ENCODE measurements at regions not wholly inside any gene's neighbourhood (a gene's known extent, or its start where the extent isn't known, plus 50 kb on each side); places are given as distances from the start of the nearest gene placed in this dataset.
A peak's percentile ranks its signal among the peaks of the same experiment; 100 is the strongest.

- peak; percentile 30 for DNase-seq
Measured at GRCh38 chr5:82349652-82350051, 71.5 kb upstream of the RPS23 start.

DNA sequence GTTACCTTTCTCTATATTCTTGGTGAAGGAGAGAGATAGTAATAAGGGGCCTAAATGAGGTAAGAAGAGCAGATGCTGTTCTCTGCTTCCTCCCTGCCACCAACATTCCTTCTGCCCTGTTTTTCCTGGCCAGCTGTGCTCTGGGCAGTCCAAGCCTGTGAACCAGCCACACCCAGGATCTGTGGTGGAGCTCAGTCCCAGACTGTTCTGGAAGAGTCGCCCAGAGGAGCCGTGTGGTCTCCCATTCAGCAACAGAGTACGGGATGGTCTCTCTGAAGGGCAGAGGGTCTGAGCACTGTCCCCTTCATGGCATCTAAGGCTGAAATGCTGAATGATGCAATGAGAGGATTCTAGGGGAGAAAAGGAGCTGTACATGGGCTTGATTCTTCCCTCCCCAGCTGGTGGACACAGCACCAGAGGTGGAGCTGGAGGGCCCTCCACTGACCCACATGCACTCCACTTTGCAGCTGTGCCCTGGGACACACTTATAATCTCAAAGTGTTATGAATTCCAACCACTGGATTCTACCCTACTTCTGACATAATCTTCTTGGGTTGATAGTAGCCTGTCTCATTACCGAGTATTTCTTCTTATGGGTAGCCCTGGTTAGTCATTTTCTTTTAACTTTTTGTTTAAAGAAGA is 70.8 kb upstream of the RPS23 start:
- no peak for DNase-seq

GRCh38 chr5:82347201-82347865 is 69.2 kb upstream of the RPS23 start:
- no peak for DNase-seq

- no peak for DNase-seq
Measured at GRCh38 chr5:82346399-82347165, 68.4 kb upstream of the RPS23 start.

DNA sequence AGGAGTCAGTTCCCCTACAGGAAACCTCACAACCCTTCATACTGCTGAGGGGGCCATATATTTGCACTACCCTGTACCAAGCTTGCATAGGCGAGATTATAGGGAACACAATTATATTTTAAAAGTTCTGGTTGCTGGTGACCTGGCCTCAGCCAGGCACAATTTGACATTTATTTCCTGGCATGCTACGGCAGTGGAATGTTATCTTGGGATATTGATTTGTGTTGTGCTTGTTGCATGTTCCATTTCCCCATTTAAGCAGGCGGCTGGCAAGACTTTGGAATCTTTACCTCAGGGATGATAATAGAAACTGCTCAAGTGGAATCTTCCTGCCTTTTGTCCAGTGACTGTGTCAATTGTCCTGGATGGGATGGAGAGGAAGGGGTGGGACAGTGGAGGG is 67.0 kb upstream of the RPS23 start:
- DNase-seq = no peak

- DNase-seq = no peak
Measured at GRCh38 chr5:82341325-82341724, 63.2 kb upstream of the RPS23 start.

GRCh38 chr5:82340799-82341198 is 62.6 kb upstream of the RPS23 start:
- no peak for DNase-seq

GRCh38 chr5:82339792-82340191 is 61.6 kb upstream of the RPS23 start:
- no peak for DNase-seq

DNA sequence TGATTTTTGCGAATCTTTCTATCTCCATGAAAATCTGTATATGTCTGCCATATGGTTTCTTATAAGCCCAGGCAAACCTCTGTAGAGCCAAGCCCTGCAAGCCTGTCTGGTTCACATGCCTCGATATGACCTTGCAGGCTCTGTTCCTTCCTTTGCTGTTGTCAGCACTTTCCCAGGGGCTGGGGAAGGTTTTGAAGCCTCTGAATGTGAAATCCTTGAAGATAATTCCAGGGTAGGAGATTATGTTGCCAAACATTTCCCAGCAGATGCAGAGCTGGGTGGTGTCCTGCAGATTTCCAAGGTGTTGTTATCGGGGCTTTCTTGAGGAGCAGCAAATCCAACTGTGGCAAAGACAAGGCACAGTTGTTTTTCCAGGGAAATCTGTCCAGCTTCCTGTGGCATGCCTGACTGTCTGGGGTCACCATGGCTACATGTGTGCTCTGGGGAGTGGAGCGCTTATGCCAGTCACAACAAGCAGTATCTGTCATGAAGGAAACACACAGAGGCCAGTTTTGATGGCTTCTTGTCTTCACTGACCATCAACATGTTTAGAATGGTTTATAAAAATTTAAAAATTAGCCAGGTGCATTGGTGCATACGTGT is 60.7 kb upstream of the RPS23 start:
- DNase-seq = no peak

- no peak for DNase-seq
Measured at GRCh38 chr5:82336959-82337351, 58.8 kb upstream of the RPS23 start.

DNA sequence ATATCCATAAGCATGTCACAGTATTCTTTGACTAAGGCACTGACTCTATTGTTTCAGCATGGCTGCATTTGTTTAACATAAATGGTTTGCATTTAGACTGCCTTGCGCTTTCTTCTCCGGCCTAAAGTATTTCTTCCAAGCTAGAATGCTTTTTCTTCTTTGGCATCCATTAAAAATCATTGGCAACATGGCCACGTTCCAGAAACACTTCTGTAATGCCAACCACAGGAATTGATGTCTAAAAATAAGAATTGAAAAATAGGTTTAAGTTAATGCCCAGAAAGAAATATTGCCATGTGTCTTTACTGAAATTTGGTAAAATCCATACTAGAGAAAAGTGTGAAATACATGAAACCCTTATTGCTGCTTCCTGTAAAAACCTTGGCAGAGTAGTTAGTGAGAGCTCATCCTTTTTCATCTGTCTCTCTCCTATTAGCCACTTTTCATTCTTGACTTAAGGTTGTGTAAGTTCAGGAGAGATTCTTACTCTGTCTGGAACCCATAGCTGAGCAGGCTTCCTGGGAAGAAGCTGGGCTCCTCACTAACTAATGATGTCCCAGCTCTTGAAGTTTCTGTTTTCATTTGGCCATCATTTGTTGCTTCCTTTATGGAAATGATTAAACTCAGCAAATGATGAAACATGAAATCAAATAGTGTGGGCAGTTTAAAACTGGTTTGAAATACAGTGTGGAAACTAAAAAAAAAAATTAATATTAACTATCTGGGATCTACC is 58.2 kb upstream of the RPS23 start:
- no peak for DNase-seq

DNA sequence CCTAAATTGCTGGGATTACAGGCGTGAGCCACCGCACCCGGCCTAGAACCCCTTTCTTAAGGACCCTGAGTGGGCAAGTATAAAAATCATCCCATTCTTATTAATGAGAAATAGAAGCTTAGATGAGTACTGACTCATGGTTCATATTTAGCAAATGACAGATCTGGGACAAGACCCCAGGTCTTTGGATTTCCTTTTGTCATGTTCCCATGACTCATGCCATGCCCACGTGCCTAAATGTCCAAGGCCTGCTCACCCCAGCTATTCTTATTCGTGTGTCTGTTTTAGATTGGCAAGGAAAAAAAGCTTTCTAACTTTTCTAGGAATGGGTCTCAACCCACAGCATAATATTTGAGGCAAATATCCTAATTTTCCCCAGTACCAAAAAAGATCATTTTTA is 57.7 kb upstream of the RPS23 start:
- DNase-seq = no peak

DNA sequence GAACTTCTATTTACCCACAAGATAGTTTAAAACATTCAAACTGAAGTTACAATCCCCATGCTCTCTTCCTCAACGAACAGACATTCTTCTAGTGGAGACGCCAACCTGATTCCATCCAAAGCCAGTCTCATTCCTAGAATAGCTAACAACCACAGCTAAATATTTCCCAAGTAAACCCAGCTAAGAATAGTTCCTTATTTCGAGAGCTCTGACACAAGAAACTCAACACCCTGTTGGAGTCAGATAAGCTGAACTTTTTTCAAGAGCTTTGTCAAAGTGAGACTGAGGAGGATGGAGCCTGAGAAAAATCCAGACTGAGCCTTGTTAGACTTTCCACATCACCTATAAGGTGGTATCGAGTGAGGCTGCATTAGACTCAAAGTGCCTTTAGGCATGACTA is 56.7 kb upstream of the RPS23 start:
- DNase-seq = no peak

- no peak for DNase-seq
Measured at GRCh38 chr5:82334085-82334692, 56.0 kb upstream of the RPS23 start.

DNA sequence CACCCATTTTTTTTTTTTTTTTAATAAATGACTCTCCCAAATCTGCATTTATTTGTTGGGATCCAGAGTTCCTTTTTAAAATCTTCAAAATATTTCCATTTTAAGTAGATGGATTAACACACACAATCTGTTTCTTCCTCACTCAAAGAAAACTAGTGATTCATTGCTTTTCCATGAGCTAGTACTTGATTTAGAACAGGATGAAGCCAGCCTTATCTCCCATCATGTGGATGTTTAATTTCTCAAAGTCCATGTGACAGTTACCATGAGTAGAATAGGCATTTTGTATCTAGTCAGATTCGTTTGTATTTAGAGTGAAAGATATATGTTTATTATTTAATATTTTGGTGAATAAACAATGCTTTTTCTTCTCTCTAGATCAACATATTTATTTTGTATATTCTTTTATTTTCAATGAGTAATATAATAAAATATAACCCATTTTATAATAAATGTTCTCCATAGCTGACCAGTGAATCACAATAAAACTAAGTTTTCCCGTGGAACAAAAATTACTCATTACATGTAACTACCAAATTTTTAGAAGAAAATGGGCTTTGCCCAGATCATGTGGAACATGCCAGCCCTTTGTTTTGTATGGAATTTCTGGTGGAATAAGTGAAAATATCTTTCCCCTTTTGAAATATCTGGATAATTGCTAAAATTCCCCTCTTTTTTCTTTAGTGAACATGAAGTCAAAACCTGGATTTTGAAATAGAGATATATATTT is 54.9 kb upstream of the RPS23 start:
- no peak for DNase-seq

GRCh38 chr5:82332064-82332855 is 54.1 kb upstream of the RPS23 start:
- DNase-seq = no peak

GRCh38 chr5:82331557-82331956 is 53.4 kb upstream of the RPS23 start:
- no peak for DNase-seq

GRCh38 chr5:82330530-82331270 is 52.5 kb upstream of the RPS23 start:
- no peak for DNase-seq

GRCh38 chr5:82329393-82329792 is 51.2 kb upstream of the RPS23 start:
- no peak for DNase-seq

All from stimulated activated CD4-positive, alpha-beta T cell treated with anti-CD3 and anti-CD28 coated beads, Interleukin-4, amount 100 ng/mL, for 1 hour (primary cell).